ENCODE measurements at regions not wholly inside any gene's neighbourhood (a gene's known extent, or its start where the extent isn't known, plus 50 kb on each side); places are given as distances from the start of the nearest gene placed in this dataset.

DNA sequence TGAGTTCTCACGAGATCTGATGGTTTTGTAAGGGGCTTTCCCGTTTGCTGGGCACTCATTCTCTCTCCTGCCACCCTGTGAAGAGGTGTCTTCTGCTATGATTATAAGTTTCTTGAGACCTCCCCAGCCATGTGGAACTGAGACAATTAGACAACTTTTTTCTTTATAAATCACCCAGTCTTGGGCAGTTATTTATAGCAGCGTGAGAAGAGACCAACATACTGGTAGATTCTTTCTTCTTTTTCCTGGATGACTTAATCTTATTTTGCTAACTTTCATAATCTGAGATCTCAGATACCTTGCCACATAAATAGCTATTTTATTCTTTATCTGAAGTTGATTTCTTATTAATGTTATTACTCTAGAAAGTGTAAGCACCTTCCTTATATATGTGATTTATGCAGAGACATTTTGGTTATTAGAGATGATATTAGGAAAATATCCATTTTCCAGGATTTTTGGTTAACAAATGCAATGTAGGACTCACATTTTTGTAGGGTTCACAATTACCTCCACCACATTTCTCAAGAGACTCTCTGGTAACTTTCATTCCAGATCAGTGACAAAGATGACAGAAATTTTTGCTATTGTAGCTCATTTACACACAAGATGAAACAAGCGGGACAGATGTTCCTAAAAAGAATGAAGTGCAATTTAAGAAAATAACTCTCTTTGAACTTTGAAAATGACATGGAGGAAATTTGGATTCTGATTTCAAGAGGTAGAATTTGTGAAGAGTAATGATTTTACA is 97.9 kb upstream of the RND3 start:
- Histone ChIP-seq H3K4me1 (peaks cover 0 to 14% (median 12%) of the 10 kb centered on the region in 3 donors), H3K27ac (no peak overlapping the region), H3K27me3 (no peaks in the 10 kb centered on the region), H3K36me3 (no peaks in the 10 kb centered on the region), H3K9me3 (no peaks in the 10 kb centered on the region), H3K4me3 (no peak overlapping the region)
- ATAC-seq = no peak
- WGBS, 2 donors (ENCODE audit: low coverage in 1 of 2) = 83 to 87% methylated on average over 4 of the region's 4 CpGs
- no peak for TF ChIP-seq CTCF (IDR thresholded peaks at IDR 0.05)
- no peak for TF ChIP-seq POLR2AphosphoS5 (IDR thresholded peaks at IDR 0.05)

- WGBS, 2 donors (ENCODE audit: low coverage in 1 of 2) = 90% methylated on average over 2 of the region's 4 CpGs; no CpG with 5 or more reads in 1 of the 2 donors
- ATAC-seq = no peak
- H3K9me3 ChIP-seq = peaks cover 0 to 4% (median 0%) of the 10 kb centered on the region in 3 donors
- no peaks in the 10 kb centered on the region for H3K27me3 ChIP-seq
- H3K4me3 ChIP-seq = no peak overlapping the region
- H3K36me3 ChIP-seq = no peaks in the 10 kb centered on the region
- no peak for TF ChIP-seq POLR2A (IDR thresholded peaks at IDR 0.05)
- no peak for TF ChIP-seq POLR2AphosphoS5 (IDR thresholded peaks at IDR 0.05)
- no peak for TF ChIP-seq EP300 (IDR thresholded peaks at IDR 0.05)
- TF ChIP-seq CTCF (IDR thresholded peaks at IDR 0.05) = no peak
- no peak overlapping the region for H3K27ac ChIP-seq
- peaks cover 0 to 14% (median 12%) of the 10 kb centered on the region in 3 donors for H3K4me1 ChIP-seq
These were observed 96.6 kb upstream of the RND3 start for GRCh38 chr2:150584081-150584480.

- Histone ChIP-seq H3K27me3 (no peaks in the 10 kb centered on the region), H3K4me1 (no peaks in the 10 kb centered on the region), H3K4me3 (no peak overlapping the region), H3K36me3 (no peaks in the 10 kb centered on the region), H3K9me3 (peaks cover 0 to 16% (median 0%) of the 10 kb centered on the region in 3 donors), H3K27ac (no peak overlapping the region)
- TF ChIP-seq POLR2A (IDR thresholded peaks at IDR 0.05) (no peak), EP300 (IDR thresholded peaks at IDR 0.05) (no peak), POLR2AphosphoS5 (IDR thresholded peaks at IDR 0.05) (no peak), CTCF (IDR thresholded peaks at IDR 0.05) (no peak)
- 72 to 76% methylated on average over 3 to 5 of the region's 5 CpGs for WGBS, 2 donors (ENCODE audit: low coverage in 1 of 2)
- no peak for ATAC-seq
These were observed 94.4 kb upstream of the RND3 start for GRCh38 chr2:150581717-150582472.

DNA sequence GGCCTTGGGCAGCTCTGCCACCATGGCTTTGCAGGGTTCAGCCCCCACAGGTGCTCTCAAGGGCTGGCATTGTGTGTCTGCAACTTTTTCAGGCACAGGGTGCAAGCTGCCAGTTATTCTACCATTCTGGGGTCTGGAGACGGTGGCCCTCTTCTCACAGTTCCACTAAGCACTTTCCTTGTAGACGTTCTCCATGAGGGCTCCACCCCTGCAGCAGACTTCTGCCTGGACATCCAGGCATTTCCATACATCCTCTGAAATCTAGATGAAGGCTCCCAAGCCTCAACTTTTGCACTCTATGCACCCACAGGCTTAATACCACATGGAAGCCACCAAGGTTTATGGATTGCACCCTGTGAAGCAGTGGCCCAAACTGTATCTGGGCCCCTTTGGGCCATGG is 91.0 kb upstream of the RND3 start:
- WGBS, 2 donors (ENCODE audit: low coverage in 1 of 2) = 100% methylated on average over 1 of the region's 2 CpGs; no CpG with 5 or more reads in 1 of the 2 donors
- Histone ChIP-seq H3K4me3 (no peak overlapping the region), H3K36me3 (no peaks in the 10 kb centered on the region), H3K4me1 (no peaks in the 10 kb centered on the region), H3K27ac (no peak overlapping the region), H3K27me3 (no peaks in the 10 kb centered on the region), H3K9me3 (peaks cover 0 to 16% (median 0%) of the 10 kb centered on the region in 3 donors)
- TF ChIP-seq EP300 (IDR thresholded peaks at IDR 0.05) (no peak), POLR2A (IDR thresholded peaks at IDR 0.05) (no peak), POLR2AphosphoS5 (IDR thresholded peaks at IDR 0.05) (no peak), CTCF (IDR thresholded peaks at IDR 0.05) (no peak)
- ATAC-seq = no peak

Data from gastroesophageal sphincter (tissue), 4 donors.